ENCODE measurements at regions not wholly inside any gene's neighbourhood (a gene's known extent, or its start where the extent isn't known, plus 50 kb on each side); places are given as distances from the start of the nearest gene placed in this dataset.
"Not testable (repeated sequence)": the region's sequence is repeated elsewhere in the genome, so short reads cannot be mapped to it uniquely, and the experiment has no call there.

GRCh38 chr12:45490232-45490881, 239.1 kb upstream of the ARID2 start:
- no peak for DNase-seq

GRCh38 chr12:45494279-45494678, 235.2 kb upstream of the ARID2 start:
- no peak for DNase-seq

GRCh38 chr12:45498645-45499044, 230.9 kb upstream of the ARID2 start:
- no peak for DNase-seq

GRCh38 chr12:45502481-45503128, 226.9 kb upstream of the ARID2 start:
- DNase-seq: no peak

- no peak for DNase-seq
Measured at GRCh38 chr12:45503899-45504298, 225.6 kb upstream of the ARID2 start.

GRCh38 chr12:45504316-45505010, 225.0 kb upstream of the ARID2 start:
- no peak for DNase-seq

- DNase-seq: no peak
Measured at GRCh38 chr12:45509187-45509586, 220.3 kb upstream of the ARID2 start.

GRCh38 chr12:45509621-45510020, 219.9 kb upstream of the ARID2 start:
- DNase-seq: no peak

GRCh38 chr12:45517381-45517780, 212.1 kb upstream of the ARID2 start:
- DNase-seq: no peak

- no peak for DNase-seq
Measured at GRCh38 chr12:45518291-45519235, 210.9 kb upstream of the ARID2 start.

- no peak for DNase-seq
Measured at GRCh38 chr12:45522227-45522626, 207.3 kb upstream of the ARID2 start.

- DNase-seq: not testable (repeated sequence)
Measured at GRCh38 chr12:45526823-45527222, 202.7 kb upstream of the ARID2 start.

- DNase-seq: no peak
Measured at GRCh38 chr12:45532113-45532512, 197.4 kb upstream of the ARID2 start.

- no peak for DNase-seq
Measured at GRCh38 chr12:45535610-45536180, 193.8 kb upstream of the ARID2 start.

GRCh38 chr12:45536284-45536683, 193.2 kb upstream of the ARID2 start:
- DNase-seq: no peak

- no peak for DNase-seq
Measured at GRCh38 chr12:45540661-45541341, 188.7 kb upstream of the ARID2 start.

- DNase-seq: peak; percentile 66
Measured at GRCh38 chr12:45543887-45544286, 185.6 kb upstream of the ARID2 start.

- DNase-seq: no peak
Measured at GRCh38 chr12:45546545-45546944, 183.0 kb upstream of the ARID2 start.

- DNase-seq: no peak
Measured at GRCh38 chr12:45547132-45547531, 182.4 kb upstream of the ARID2 start.

GRCh38 chr12:45547822-45548221, 181.7 kb upstream of the ARID2 start:
- DNase-seq: no peak

- no peak for DNase-seq
Measured at GRCh38 chr12:45548426-45548825, 181.1 kb upstream of the ARID2 start.
